Fibroblast of lung (primary cell): ENCODE measurements at regions not wholly inside any gene's neighbourhood (a gene's known extent, or its start where the extent isn't known, plus 50 kb on each side); places are given as distances from the start of the nearest gene placed in this dataset.

Source experiments
- DNase-seq, 2 donors: peaks; one replicate each; pipeline versions ENCODE4 v3.0.0 to v3.0.0-alpha.2; 2010; ENCODE audit warnings: low read depth in 2 of 2
- H2AFZ ChIP-seq: 2 replicates; pipeline ENCODE4 v1.5.1; 2012; ENCODE audit warnings: low read length, control low read depth, inconsistent platforms
- H3K27ac ChIP-seq: 2 replicates; pipeline ENCODE4 v1.5.1; 2011; ENCODE audit warnings: low read length, control low read depth; ENCODE audit not compliant: insufficient read depth
- H3K27me3 ChIP-seq: 2 replicates; pipeline ENCODE4 v1.5.1; 2011; ENCODE audit warnings: mild to moderate bottlenecking, low read length; ENCODE audit not compliant: control insufficient read depth, insufficient read depth
- H3K36me3 ChIP-seq: 2 replicates; pipeline ENCODE4 v1.5.1; 2011; ENCODE audit warnings: low read length; ENCODE audit not compliant: control insufficient read depth, insufficient read depth
- H3K4me1 ChIP-seq: 2 replicates; pipeline ENCODE4 v1.5.1; 2011; ENCODE audit warnings: low read length; ENCODE audit not compliant: control insufficient read depth, insufficient read depth; ENCODE audit errors: extremely low read depth
- H3K4me2 ChIP-seq: 2 replicates; pipeline ENCODE4 v1.5.1; 2011; ENCODE audit warnings: low read length, control low read depth; ENCODE audit not compliant: insufficient read depth; ENCODE audit errors: extremely low read depth
- H3K4me3 ChIP-seq, 4 experiments: fragments of 200-600 bp in 1 of 4; sonication (generic) in 1 of 4; replicated peaks in 1 of 4; 2 replicates each; pipeline ENCODE4 v1.5.1; 2011 to 2016; ENCODE audit warnings: low read length in 4 of 4, low read depth in 3 of 4, mild to moderate bottlenecking in 3 of 4, control low read depth in 2 of 4, inconsistent platforms in 1 of 4, mixed read lengths in 1 of 4; ENCODE audit not compliant: insufficient read depth in 1 of 4; ENCODE audit errors: control extremely low read depth in 1 of 4
- H3K79me2 ChIP-seq: 2 replicates; pipeline ENCODE4 v1.5.1; 2012; ENCODE audit warnings: mild to moderate bottlenecking, low read length, inconsistent platforms; ENCODE audit not compliant: control insufficient read depth, insufficient read depth
- H3K9ac ChIP-seq: 2 replicates; pipeline ENCODE4 v1.5.1; 2011; ENCODE audit warnings: mild to moderate bottlenecking, low read length, control low read depth; ENCODE audit not compliant: insufficient read depth
- H3K9me3 ChIP-seq: 2 replicates; pipeline ENCODE4 v1.5.1; 2012; ENCODE audit warnings: low read depth, low read length; ENCODE audit not compliant: control insufficient read depth, insufficient read depth
- H4K20me1 ChIP-seq: 2 replicates; pipeline ENCODE4 v1.5.1; 2011; ENCODE audit warnings: low read length; ENCODE audit not compliant: control insufficient read depth, insufficient read depth; ENCODE audit errors: extremely low read depth
- EZH2 ChIP-seq: IDR thresholded peaks from 2 replicates; pipeline ENCODE4 v1.5.1; 2012; ENCODE audit warnings: low read length, control low read depth, mild to moderate bottlenecking; ENCODE audit errors: missing control alignments
- TF ChIP-seq, protein P1 (sequence below), 2 donors: IDR thresholded peaks in 1 of 2; conservative IDR thresholded peaks in 1 of 2; 1 replicate in 1 of 2; 2 replicates in 1 of 2; pipeline ENCODE4 v1.5.1; 2011 to 2012; ENCODE audit warnings: low read length in 2 of 2, control low read depth in 1 of 2, inconsistent platforms in 1 of 2, low read depth in 1 of 2, mild to moderate bottlenecking in 1 of 2

DNA sequence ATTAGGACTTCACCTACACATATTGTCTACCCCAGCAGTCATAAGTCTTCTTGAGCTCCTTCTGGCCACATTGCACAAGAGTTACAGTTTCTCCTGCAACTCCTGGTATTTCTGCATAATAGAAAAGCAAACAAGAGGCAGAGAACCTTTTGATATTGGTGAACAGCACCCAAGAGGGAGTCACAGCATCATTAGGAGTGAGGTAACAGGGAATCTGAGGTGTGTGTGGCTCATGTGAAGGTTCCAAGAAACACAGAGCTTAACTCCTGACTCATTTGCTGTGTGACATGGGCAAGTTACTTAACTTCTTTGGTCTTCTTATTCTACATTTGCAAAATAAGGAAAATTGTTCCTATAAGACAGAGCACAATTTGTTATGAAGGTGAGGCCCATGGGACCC, 374.6 kb downstream of the INSC start:
- H3K79me2 ChIP-seq, result no peaks in the 10 kb centered on the region
- no peaks in the 10 kb centered on the region for H3K9me3 ChIP-seq
- H3K27me3 ChIP-seq, result no peaks in the 10 kb centered on the region
- H3K4me2 ChIP-seq, result no peak overlapping the region
- no peak for DNase-seq
- no peak overlapping the region for H2AFZ ChIP-seq
- H3K4me1 ChIP-seq, result no peaks in the 10 kb centered on the region
- H3K36me3 ChIP-seq, result no peaks in the 10 kb centered on the region
- H3K9ac ChIP-seq, result no peak overlapping the region
- no peak overlapping the region for H3K27ac ChIP-seq
- no peak for TF ChIP-seq EZH2
- TF ChIP-seq, protein P1, sequence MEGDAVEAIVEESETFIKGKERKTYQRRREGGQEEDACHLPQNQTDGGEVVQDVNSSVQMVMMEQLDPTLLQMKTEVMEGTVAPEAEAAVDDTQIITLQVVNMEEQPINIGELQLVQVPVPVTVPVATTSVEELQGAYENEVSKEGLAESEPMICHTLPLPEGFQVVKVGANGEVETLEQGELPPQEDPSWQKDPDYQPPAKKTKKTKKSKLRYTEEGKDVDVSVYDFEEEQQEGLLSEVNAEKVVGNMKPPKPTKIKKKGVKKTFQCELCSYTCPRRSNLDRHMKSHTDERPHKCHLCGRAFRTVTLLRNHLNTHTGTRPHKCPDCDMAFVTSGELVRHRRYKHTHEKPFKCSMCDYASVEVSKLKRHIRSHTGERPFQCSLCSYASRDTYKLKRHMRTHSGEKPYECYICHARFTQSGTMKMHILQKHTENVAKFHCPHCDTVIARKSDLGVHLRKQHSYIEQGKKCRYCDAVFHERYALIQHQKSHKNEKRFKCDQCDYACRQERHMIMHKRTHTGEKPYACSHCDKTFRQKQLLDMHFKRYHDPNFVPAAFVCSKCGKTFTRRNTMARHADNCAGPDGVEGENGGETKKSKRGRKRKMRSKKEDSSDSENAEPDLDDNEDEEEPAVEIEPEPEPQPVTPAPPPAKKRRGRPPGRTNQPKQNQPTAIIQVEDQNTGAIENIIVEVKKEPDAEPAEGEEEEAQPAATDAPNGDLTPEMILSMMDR (conservative IDR thresholded peaks at IDR 0.05 in 1 of 2, IDR thresholded peaks at IDR 0.05 in 1 of 2; ENCODE audit: low read depth in 1 of 2, low read length in 2 of 2), result no peak
- no peak overlapping the region for H3K4me3 ChIP-seq
- no peaks in the 10 kb centered on the region for H4K20me1 ChIP-seq

DNA sequence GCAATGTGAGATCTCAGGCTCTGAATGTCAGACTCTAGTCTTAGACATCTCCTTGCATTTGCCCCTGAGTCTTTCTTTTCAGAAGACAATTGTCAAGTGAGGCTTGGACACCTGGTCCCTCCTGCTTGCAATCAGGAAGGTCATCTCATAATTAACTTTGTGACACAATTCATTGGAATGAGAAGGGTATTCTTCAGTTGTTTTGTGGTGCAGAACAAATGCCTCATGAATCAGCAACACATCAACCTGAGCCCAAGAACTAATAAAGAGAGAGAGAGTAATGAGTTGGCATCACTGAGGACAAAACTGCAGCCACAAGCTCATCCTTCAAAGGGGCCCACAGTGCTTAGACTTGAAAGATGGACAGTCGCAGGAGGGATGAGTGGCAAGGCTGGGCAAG, 375.8 kb downstream of the INSC start:
- TF ChIP-seq, protein P1 (conservative IDR thresholded peaks at IDR 0.05 in 1 of 2, IDR thresholded peaks at IDR 0.05 in 1 of 2; ENCODE audit: low read depth in 1 of 2, low read length in 2 of 2), result no peak
- TF ChIP-seq EZH2, result no peak
- no peaks in the 10 kb centered on the region for H4K20me1 ChIP-seq
- no peak for DNase-seq
- H3K79me2 ChIP-seq, result no peaks in the 10 kb centered on the region
- no peaks in the 10 kb centered on the region for H3K9me3 ChIP-seq
- no peaks in the 10 kb centered on the region for H3K36me3 ChIP-seq
- H3K4me2 ChIP-seq, result no peak overlapping the region
- no peak overlapping the region for H3K9ac ChIP-seq
- no peaks in the 10 kb centered on the region for H3K4me1 ChIP-seq
- no peaks in the 10 kb centered on the region for H3K27me3 ChIP-seq
- no peak overlapping the region for H3K27ac ChIP-seq
- H2AFZ ChIP-seq, result no peak overlapping the region
- no peak overlapping the region for H3K4me3 ChIP-seq

DNA sequence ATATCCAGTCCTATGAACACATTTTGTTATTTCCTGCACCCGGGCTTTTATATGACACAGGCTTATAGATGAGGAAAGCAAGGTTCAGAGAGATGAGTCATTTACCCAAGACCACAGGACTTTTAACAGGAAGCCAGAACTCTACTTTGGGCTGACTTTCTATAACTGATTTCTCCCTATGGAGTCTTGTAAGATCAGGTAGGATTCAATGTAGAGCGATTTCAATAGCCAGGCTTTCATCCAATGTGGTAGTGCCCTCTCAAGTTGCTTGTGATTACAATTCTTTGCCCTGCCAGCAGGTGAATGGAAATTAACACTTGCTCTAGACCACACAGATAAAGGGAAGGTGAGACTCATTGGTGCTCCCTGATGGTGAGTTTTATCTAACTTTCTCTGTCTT, 378.3 kb downstream of the INSC start:
- Histone ChIP-seq H4K20me1 (no peaks in the 10 kb centered on the region), H3K9ac (no peak overlapping the region), H3K4me1 (no peaks in the 10 kb centered on the region), H3K4me2 (no peak overlapping the region), H3K27ac (no peak overlapping the region), H2AFZ (no peak overlapping the region), H3K27me3 (no peaks in the 10 kb centered on the region), H3K79me2 (no peaks in the 10 kb centered on the region), H3K9me3 (no peaks in the 10 kb centered on the region), H3K36me3 (no peaks in the 10 kb centered on the region), H3K4me3 (no peak overlapping the region)
- no peak for TF ChIP-seq EZH2
- TF ChIP-seq, protein P1 (conservative IDR thresholded peaks at IDR 0.05 in 1 of 2, IDR thresholded peaks at IDR 0.05 in 1 of 2; ENCODE audit: low read depth in 1 of 2, low read length in 2 of 2), result no peak
- DNase-seq, result peak; percentile 19 to 61
